Tibial nerve (tissue), 4 donors: ENCODE measurements at regions not wholly inside any gene's neighbourhood (a gene's known extent, or its start where the extent isn't known, plus 50 kb on each side); places are given as distances from the start of the nearest gene placed in this dataset.
A peak's percentile ranks its signal among the peaks of the same experiment; 100 is the strongest.

Experiments used
- EP300 ChIP-seq, 2 donors: sonication (generic); formaldehyde crosslinking; IDR thresholded peaks; one replicate each; pipeline ENCODE4 v1.6.1; 2017; ENCODE audit warnings: antibody characterized with exemption in 2 of 2, mild to moderate bottlenecking in 1 of 2
- POLR2A ChIP-seq, 2 donors: fragments of 450-650 bp; IDR thresholded peaks; one replicate each; pipeline ENCODE4 v1.6.1; 2017; ENCODE audit warnings: antibody characterized with exemption in 2 of 2, mild to moderate bottlenecking in 2 of 2, moderate library complexity in 2 of 2
- TF ChIP-seq, protein P1 (sequence below), 5 experiments: fragments of 200-600 bp in 3 of 5; fragments of 450-650 bp in 2 of 5; sonication (generic) in 3 of 5; IDR thresholded peaks; one replicate each; pipeline ENCODE4 v1.5.1; 2016 to 2019; ENCODE audit warnings: antibody characterized with exemption in 5 of 5, mild to moderate bottlenecking in 3 of 5, moderate library complexity in 2 of 5

GRCh38 chr14:101118746-101119591, 215.4 kb upstream of the RTL1 start:
- TF ChIP-seq POLR2A (IDR thresholded peaks at IDR 0.05) (no peak), EP300 (IDR thresholded peaks at IDR 0.05) (peak in 1 of 2 donors; percentile 7)
- TF ChIP-seq, protein P1, sequence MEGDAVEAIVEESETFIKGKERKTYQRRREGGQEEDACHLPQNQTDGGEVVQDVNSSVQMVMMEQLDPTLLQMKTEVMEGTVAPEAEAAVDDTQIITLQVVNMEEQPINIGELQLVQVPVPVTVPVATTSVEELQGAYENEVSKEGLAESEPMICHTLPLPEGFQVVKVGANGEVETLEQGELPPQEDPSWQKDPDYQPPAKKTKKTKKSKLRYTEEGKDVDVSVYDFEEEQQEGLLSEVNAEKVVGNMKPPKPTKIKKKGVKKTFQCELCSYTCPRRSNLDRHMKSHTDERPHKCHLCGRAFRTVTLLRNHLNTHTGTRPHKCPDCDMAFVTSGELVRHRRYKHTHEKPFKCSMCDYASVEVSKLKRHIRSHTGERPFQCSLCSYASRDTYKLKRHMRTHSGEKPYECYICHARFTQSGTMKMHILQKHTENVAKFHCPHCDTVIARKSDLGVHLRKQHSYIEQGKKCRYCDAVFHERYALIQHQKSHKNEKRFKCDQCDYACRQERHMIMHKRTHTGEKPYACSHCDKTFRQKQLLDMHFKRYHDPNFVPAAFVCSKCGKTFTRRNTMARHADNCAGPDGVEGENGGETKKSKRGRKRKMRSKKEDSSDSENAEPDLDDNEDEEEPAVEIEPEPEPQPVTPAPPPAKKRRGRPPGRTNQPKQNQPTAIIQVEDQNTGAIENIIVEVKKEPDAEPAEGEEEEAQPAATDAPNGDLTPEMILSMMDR (IDR thresholded peaks at IDR 0.05): no peak
